Loucy (cell line): ENCODE measurements at regions not wholly inside any gene's neighbourhood (a gene's known extent, or its start where the extent isn't known, plus 50 kb on each side); places are given as distances from the start of the nearest gene placed in this dataset.

ENCODE experiments used
- EZH2phosphoT487 ChIP-seq: fragments of 200-600 bp; IDR thresholded peaks from 2 replicates; pipeline ENCODE4 v1.6.1; 2018; ENCODE audit warnings: antibody characterized with exemption, mild to moderate bottlenecking, moderate library complexity, borderline replicate concordance
- TF ChIP-seq, protein P1 (sequence below): fragments of 200-600 bp; sonication (generic); conservative IDR thresholded peaks from 2 replicates; pipeline ENCODE4 v1.5.1; 2014; ENCODE audit warnings: mild to moderate bottlenecking, antibody characterized with exemption, low read length

DNA sequence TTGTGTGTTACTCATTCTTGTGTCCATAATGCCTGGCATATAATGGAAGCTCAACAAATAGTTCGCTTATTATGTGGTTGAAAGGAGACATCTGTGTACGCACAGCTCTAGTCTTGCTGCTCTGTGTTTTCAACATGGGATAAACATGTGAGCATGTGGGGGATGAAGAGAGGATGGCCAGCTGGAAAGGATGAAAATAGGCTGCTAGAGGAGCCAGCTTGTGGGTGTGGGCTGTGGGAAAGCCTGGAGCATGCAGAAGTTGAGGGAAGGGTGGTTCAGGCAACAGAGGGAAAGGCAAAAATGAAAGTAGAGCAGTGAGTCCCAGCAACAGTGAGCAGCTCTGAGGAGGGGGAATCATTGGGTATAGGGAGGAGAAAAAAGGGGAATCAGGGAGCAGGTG is 324.6 kb upstream of the CDH11 start:
- TF ChIP-seq, protein P1, sequence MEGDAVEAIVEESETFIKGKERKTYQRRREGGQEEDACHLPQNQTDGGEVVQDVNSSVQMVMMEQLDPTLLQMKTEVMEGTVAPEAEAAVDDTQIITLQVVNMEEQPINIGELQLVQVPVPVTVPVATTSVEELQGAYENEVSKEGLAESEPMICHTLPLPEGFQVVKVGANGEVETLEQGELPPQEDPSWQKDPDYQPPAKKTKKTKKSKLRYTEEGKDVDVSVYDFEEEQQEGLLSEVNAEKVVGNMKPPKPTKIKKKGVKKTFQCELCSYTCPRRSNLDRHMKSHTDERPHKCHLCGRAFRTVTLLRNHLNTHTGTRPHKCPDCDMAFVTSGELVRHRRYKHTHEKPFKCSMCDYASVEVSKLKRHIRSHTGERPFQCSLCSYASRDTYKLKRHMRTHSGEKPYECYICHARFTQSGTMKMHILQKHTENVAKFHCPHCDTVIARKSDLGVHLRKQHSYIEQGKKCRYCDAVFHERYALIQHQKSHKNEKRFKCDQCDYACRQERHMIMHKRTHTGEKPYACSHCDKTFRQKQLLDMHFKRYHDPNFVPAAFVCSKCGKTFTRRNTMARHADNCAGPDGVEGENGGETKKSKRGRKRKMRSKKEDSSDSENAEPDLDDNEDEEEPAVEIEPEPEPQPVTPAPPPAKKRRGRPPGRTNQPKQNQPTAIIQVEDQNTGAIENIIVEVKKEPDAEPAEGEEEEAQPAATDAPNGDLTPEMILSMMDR: no peak
- TF ChIP-seq EZH2phosphoT487: no peak
